Testis (tissue), 2 donors: ENCODE measurements at regions not wholly inside any gene's neighbourhood (a gene's known extent, or its start where the extent isn't known, plus 50 kb on each side); places are given as distances from the start of the nearest gene placed in this dataset.

Experiments used
- DNase-seq: peaks from one replicate; pipeline ENCODE4 v3.0.0-alpha.2; 2019
- H3K27ac ChIP-seq, 2 donors: fragments of 200-600 bp; sonication (generic); one replicate each; pipeline ENCODE4 v1.5.1; 2019
- H3K27me3 ChIP-seq: fragments of 200-600 bp; sonication (generic); one replicate; pipeline ENCODE4 v1.5.1; 2019
- H3K36me3 ChIP-seq: fragments of 200-600 bp; sonication (generic); one replicate; pipeline ENCODE4 v1.5.1; 2017; ENCODE audit warnings: low read depth; ENCODE audit errors: missing control alignments
- H3K4me1 ChIP-seq: fragments of 200-600 bp; sonication (generic); one replicate; pipeline ENCODE4 v1.5.1; 2019
- H3K4me3 ChIP-seq, 2 donors: fragments of 200-600 bp; sonication (generic); one replicate each; pipeline ENCODE4 v1.5.1; 2017 to 2019
- H3K9me3 ChIP-seq: fragments of 200-600 bp; sonication (generic); one replicate; pipeline ENCODE4 v1.5.1; 2017
- POLR2A ChIP-seq: fragments of 450-650 bp; IDR thresholded peaks from one replicate; pipeline ENCODE4 v1.6.1; 2017; ENCODE audit warnings: antibody characterized with exemption, mild to moderate bottlenecking, moderate library complexity
- WGBS, 2 donors: methylation state at CpG; one replicate each; pipeline ENCODE4 v1.1.5; 2018; 5-methylcytosine and 5-hydroxymethylcytosine counted together
- intact Hi-C: fragments of 100-400 bp; cut with DNase I; formaldehyde crosslinking; loops from one replicate; pipeline ENCODE4 v1.15.1; 2023; ENCODE audit warnings: low total_unique reads
- TF ChIP-seq, protein P1 (sequence below), 3 experiments: fragments of 450-650 bp in 2 of 3; fragments of 200-600 bp in 1 of 3; sonication (generic) in 1 of 3; IDR thresholded peaks; one replicate each; pipeline ENCODE4 v1.5.1; 2016 to 2019; ENCODE audit warnings: antibody characterized with exemption in 3 of 3, mild to moderate bottlenecking in 2 of 3, moderate library complexity in 1 of 3

GRCh38 chr4:189096108-189096507, 844.6 kb upstream of the FRG1 start:
- no peaks in the 10 kb centered on the region for H3K4me1 ChIP-seq
- 61 to 68% methylated on average over 12 to 16 of the region's 16 CpGs for WGBS, 2 donors

DNA sequence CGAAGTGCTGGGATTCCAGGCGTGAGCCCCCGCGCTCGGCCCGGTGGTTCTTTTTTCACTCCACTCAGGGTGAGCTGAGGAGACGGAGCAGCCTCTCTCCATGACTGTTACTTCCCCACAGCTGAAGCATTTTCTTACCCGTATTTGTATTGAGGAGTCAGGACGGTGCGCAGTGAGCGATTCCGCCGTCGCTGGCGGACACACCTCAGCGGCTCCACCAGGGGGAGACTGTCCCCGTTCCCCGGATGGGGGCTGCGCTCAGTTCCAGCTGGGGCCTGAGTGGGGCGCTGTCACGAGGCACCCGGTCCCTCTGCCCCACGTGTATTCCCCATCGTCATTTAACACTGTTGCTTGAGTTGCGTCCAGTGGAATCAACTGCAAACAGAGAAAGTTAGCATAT, 844.0 kb upstream of the FRG1 start:
- 73 to 77% methylated on average over 25 of the region's 25 CpGs for WGBS, 2 donors
- H3K4me1 ChIP-seq, result no peaks in the 10 kb centered on the region
- intact Hi-C loops, result no loop called here

More at GRCh38 chr4:189096108-189096507, 844.6 kb upstream of the FRG1 start:
- Histone ChIP-seq H3K36me3 (no peaks in the 10 kb centered on the region), H3K9me3 (no peaks in the 10 kb centered on the region), H3K4me3 (peak overlapping the region; percentile 15 to 19), H3K27me3 (no peaks in the 10 kb centered on the region), H3K27ac (no peak overlapping the region)
- TF ChIP-seq POLR2A, result no peak
- TF ChIP-seq, protein P1, sequence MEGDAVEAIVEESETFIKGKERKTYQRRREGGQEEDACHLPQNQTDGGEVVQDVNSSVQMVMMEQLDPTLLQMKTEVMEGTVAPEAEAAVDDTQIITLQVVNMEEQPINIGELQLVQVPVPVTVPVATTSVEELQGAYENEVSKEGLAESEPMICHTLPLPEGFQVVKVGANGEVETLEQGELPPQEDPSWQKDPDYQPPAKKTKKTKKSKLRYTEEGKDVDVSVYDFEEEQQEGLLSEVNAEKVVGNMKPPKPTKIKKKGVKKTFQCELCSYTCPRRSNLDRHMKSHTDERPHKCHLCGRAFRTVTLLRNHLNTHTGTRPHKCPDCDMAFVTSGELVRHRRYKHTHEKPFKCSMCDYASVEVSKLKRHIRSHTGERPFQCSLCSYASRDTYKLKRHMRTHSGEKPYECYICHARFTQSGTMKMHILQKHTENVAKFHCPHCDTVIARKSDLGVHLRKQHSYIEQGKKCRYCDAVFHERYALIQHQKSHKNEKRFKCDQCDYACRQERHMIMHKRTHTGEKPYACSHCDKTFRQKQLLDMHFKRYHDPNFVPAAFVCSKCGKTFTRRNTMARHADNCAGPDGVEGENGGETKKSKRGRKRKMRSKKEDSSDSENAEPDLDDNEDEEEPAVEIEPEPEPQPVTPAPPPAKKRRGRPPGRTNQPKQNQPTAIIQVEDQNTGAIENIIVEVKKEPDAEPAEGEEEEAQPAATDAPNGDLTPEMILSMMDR (IDR thresholded peaks at IDR 0.05), result no peak
- no peak for DNase-seq
- intact Hi-C loops, result no loop called here

DNA sequence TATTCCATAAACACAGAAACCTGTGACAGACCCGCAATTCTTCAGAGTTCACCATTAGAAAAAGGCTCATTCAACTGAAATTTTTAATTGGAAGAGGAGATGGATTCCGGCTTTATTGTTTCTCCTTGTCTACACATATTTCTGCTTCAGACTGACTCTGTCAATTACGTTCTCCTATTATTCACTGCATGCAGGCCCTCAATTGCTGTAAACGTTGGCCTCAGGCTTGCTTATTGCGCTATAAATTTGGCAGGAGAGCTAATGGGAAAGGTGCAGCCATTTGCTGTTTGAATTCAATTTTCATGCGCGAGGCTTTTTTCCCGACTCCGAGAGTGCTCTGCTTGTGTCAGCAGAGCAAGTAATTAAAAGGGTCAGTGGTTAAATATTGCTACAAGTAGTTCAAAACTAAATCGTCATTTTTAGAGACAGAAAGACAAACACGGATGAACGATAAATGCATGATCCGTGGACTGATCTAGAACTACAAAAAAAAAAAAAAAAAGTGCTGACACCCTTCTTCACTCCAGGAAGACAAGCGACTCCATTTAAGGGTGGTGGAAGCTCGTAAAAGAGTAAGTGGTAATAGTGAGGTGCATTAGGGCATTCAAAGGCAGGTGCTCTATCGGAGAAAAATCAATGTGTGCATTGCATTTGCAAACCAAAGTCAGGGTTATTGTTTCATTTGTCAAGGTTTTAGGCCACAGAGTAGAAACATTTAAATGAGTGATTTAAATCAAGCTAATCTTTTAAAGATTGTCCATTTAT, 841.6 kb upstream of the FRG1 start:
- Histone ChIP-seq H3K27ac (no peak overlapping the region), H3K4me1 (no peaks in the 10 kb centered on the region), H3K4me3 (no peak overlapping the region), H3K36me3 (no peaks in the 10 kb centered on the region), H3K27me3 (no peaks in the 10 kb centered on the region), H3K9me3 (no peaks in the 10 kb centered on the region)
- DNase-seq, result no peak
- WGBS, 2 donors, result 86% methylated on average over 16 of the region's 16 CpGs
- TF ChIP-seq POLR2A, result no peak
- TF ChIP-seq, protein P1 (IDR thresholded peaks at IDR 0.05), result no peak
- intact Hi-C loops, result no loop called here

More for the DNA sequence above, 844.0 kb upstream of the FRG1 start:
- no peak overlapping the region for H3K27ac ChIP-seq
- peak; percentile 73 for DNase-seq
- no peaks in the 10 kb centered on the region for H3K9me3 ChIP-seq
- no peaks in the 10 kb centered on the region for H3K27me3 ChIP-seq
- TF ChIP-seq POLR2A, result no peak
- TF ChIP-seq, protein P1 (IDR thresholded peaks at IDR 0.05), result peak in 2 of 3 experiments; percentile 31 to 63
- peak overlapping the region; percentile 15 to 19 for H3K4me3 ChIP-seq
- H3K36me3 ChIP-seq, result no peaks in the 10 kb centered on the region

- no peaks in the 10 kb centered on the region for H3K4me1 ChIP-seq
- intact Hi-C loops, result no loop called here
- no peaks in the 10 kb centered on the region for H3K9me3 ChIP-seq
- no peak overlapping the region for H3K4me3 ChIP-seq
- no peak for TF ChIP-seq POLR2A
- TF ChIP-seq, protein P1 (IDR thresholded peaks at IDR 0.05), result no peak
- no peaks in the 10 kb centered on the region for H3K36me3 ChIP-seq
- H3K27me3 ChIP-seq, result no peaks in the 10 kb centered on the region
- DNase-seq, result no peak
- WGBS, 2 donors, result 92 to 96% methylated on average over 11 of the region's 11 CpGs
- H3K27ac ChIP-seq, result no peak overlapping the region
Measured at GRCh38 chr4:189113389-189113888, 827.2 kb upstream of the FRG1 start.

DNA sequence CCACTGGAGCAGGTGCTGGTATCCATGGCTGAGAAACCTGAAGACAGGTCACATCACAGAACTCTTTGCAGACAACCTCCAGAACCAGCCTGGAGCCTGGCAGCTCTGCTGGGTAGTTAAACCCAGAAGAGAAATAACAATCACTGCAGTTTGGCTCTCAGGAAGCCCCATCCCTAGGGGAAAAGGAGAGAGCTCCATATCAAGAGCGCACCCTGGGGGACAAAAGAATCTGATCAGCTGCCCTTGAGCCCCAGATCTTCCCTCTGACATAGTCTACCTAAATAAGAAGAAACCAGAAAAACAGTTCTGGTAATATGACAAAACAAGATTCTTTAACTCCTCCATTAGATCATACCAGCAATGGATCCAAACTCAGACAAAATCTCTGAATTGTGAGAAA, 823.2 kb upstream of the FRG1 start:
- WGBS, 2 donors, result 92 to 94% methylated on average over 1 of the region's 1 CpG
- Histone ChIP-seq H3K27ac (no peak overlapping the region), H3K9me3 (no peaks in the 10 kb centered on the region), H3K4me3 (no peak overlapping the region), H3K36me3 (no peaks in the 10 kb centered on the region), H3K27me3 (no peaks in the 10 kb centered on the region), H3K4me1 (no peaks in the 10 kb centered on the region)
- TF ChIP-seq, protein P1 (IDR thresholded peaks at IDR 0.05), result no peak
- no peak for TF ChIP-seq POLR2A
- intact Hi-C loops, result no loop called here
- DNase-seq, result no peak
